ENCODE measurements at regions not wholly inside any gene's neighbourhood (a gene's known extent, or its start where the extent isn't known, plus 50 kb on each side); places are given as distances from the start of the nearest gene placed in this dataset.

GRCh38 chr2:187188783-187189631 is 259.0 kb downstream of the CALCRL start:
- no peaks in the 10 kb centered on the region for H3K4me1 ChIP-seq (ENCODE audit: control insufficient read depth in 1 of 2, insufficient read depth in 2 of 2, low read length in 2 of 2)
- Mint-ChIP-seq H3K9me3 (peaks cover 0 to 6% (median 2%) of the 10 kb centered on the region in 7 donors), H3K27ac (no peak overlapping the region), H3K4me1 (no peaks in the 10 kb centered on the region), H3K27me3 (ENCODE audit: low read depth in 3 of 3) (peaks cover 0 to 3% (median 0%) of the 10 kb centered on the region in 3 donors), H3K36me3 (no peaks in the 10 kb centered on the region), H3K4me3 (no peak overlapping the region)
- H3K9me3 ChIP-seq (replicated peaks in 1 of 2; ENCODE audit: control insufficient read depth in 1 of 2, insufficient read depth in 1 of 2, low read length in 2 of 2): no peaks in the 10 kb centered on the region
- DNase-seq: no peak
- intact Hi-C loops (cut with micrococcal nuclease): no loop called here
- H2AFZ ChIP-seq (ENCODE audit: insufficient read depth, low read depth, low read length, poor library complexity, severe bottlenecking): no peak overlapping the region
- H3K79me2 ChIP-seq (ENCODE audit: insufficient read depth, low read length): no peaks in the 10 kb centered on the region
- no peak overlapping the region for H3K4me3 ChIP-seq (replicated peaks in 1 of 3; ENCODE audit: low read depth in 2 of 3, low read length in 3 of 3)
- H3K4me2 ChIP-seq (replicated peaks; ENCODE audit: extremely low read depth, low read length, poor library complexity, severe bottlenecking): no peak overlapping the region
- no peaks in the 10 kb centered on the region for H3K36me3 ChIP-seq (replicated peaks in 1 of 2; ENCODE audit: control insufficient read depth in 1 of 2, insufficient read depth in 2 of 2, low read length in 2 of 2)
- no peaks in the 10 kb centered on the region for H3K27me3 ChIP-seq (ENCODE audit: control insufficient read depth in 2 of 2, insufficient read depth in 2 of 2, low read length in 2 of 2)
- no peak overlapping the region for H3K27ac ChIP-seq (ENCODE audit: low read depth in 1 of 2, low read length in 2 of 2)
- 100% methylated on average over 1 of the region's 4 CpGs for WGBS (ENCODE audit: insufficient coverage)
- no peaks in the 10 kb centered on the region for H4K20me1 ChIP-seq (ENCODE audit: insufficient read depth, low read length)
- no peak overlapping the region for H3K9ac ChIP-seq (ENCODE audit: insufficient read depth, low read length, poor library complexity, severe bottlenecking)
- no peak for TF ChIP-seq CTCF (IDR thresholded peaks at IDR 0.05)

GRCh38 chr2:187187519-187187918 is 260.5 kb downstream of the CALCRL start:
- no peak overlapping the region for H3K4me2 ChIP-seq (replicated peaks; ENCODE audit: extremely low read depth, low read length, poor library complexity, severe bottlenecking)
- peaks cover 0 to 3% (median 0%) of the 10 kb centered on the region in 3 donors for H3K27me3 Mint-ChIP-seq (ENCODE audit: low read depth in 3 of 3)
- no peak for TF ChIP-seq CTCF (IDR thresholded peaks at IDR 0.05)

More at GRCh38 chr2:187187519-187187918, 260.5 kb downstream of the CALCRL start:
- Histone ChIP-seq H3K36me3 (replicated peaks in 1 of 2; ENCODE audit: control insufficient read depth in 1 of 2, insufficient read depth in 2 of 2, low read length in 2 of 2) (no peaks in the 10 kb centered on the region), H3K4me1 (ENCODE audit: control insufficient read depth in 1 of 2, insufficient read depth in 2 of 2, low read length in 2 of 2) (no peaks in the 10 kb centered on the region), H2AFZ (ENCODE audit: insufficient read depth, low read depth, low read length, poor library complexity, severe bottlenecking) (no peak overlapping the region), H3K27me3 (ENCODE audit: control insufficient read depth in 2 of 2, insufficient read depth in 2 of 2, low read length in 2 of 2) (no peaks in the 10 kb centered on the region), H4K20me1 (ENCODE audit: insufficient read depth, low read length) (no peaks in the 10 kb centered on the region), H3K4me3 (replicated peaks in 1 of 3; ENCODE audit: low read depth in 2 of 3, low read length in 3 of 3) (no peak overlapping the region), H3K27ac (ENCODE audit: low read depth in 1 of 2, low read length in 2 of 2) (no peak overlapping the region), H3K9me3 (replicated peaks in 1 of 2; ENCODE audit: control insufficient read depth in 1 of 2, insufficient read depth in 1 of 2, low read length in 2 of 2) (peaks cover 0 to 5% of the 10 kb centered on the region in 2 donors), H3K9ac (ENCODE audit: insufficient read depth, low read length, poor library complexity, severe bottlenecking) (no peak overlapping the region), H3K79me2 (ENCODE audit: insufficient read depth, low read length) (no peaks in the 10 kb centered on the region)
- no peaks in the 10 kb centered on the region for H3K36me3 Mint-ChIP-seq
- H3K27ac Mint-ChIP-seq: no peak overlapping the region
- no peaks in the 10 kb centered on the region for H3K4me1 Mint-ChIP-seq
- H3K4me3 Mint-ChIP-seq: no peak overlapping the region
- peaks cover 2 to 13% (median 5%) of the 10 kb centered on the region in 7 donors for H3K9me3 Mint-ChIP-seq
- DNase-seq: no peak
- intact Hi-C loops (cut with micrococcal nuclease): no loop called here
